Ectodermal cell (in vitro differentiated cells): ENCODE measurements at regions not wholly inside any gene's neighbourhood (a gene's known extent, or its start where the extent isn't known, plus 50 kb on each side); places are given as distances from the start of the nearest gene placed in this dataset.

Source experiments
- H3K27ac ChIP-seq: 2 replicates; pipeline ENCODE4 v1.7.0; 2013; ENCODE audit warnings: mild to moderate bottlenecking, low read depth, low read length; ENCODE audit not compliant: insufficient read depth, poor library complexity, severe bottlenecking
- H3K27me3 ChIP-seq: 2 replicates; pipeline ENCODE4 v1.7.0; 2013; ENCODE audit warnings: mild to moderate bottlenecking, low read length; ENCODE audit not compliant: insufficient read depth, control insufficient read depth, poor library complexity, severe bottlenecking
- H3K36me3 ChIP-seq: one replicate; pipeline ENCODE4 v1.7.0; 2013; ENCODE audit warnings: low read length; ENCODE audit not compliant: control insufficient read depth, insufficient read depth
- H3K4me1 ChIP-seq: one replicate; pipeline ENCODE4 v1.7.0; 2013; ENCODE audit warnings: low read length; ENCODE audit not compliant: control insufficient read depth, insufficient read depth
- H3K4me3 ChIP-seq: 2 replicates; pipeline ENCODE4 v1.7.0; 2013; ENCODE audit warnings: low read depth, low read length, control low read depth; ENCODE audit not compliant: insufficient read depth
- H3K9me3 ChIP-seq: 2 replicates; pipeline ENCODE4 v1.7.0; 2013; ENCODE audit warnings: mild to moderate bottlenecking, low read length, moderate library complexity; ENCODE audit not compliant: control insufficient read depth
- WGBS, 2 experiments: methylation state at CpG; one replicate each; pipeline ENCODE4 v1.1.7; 2013; ENCODE audit warnings: missing lambda C conversion rate in 2 of 2; 5-methylcytosine and 5-hydroxymethylcytosine counted together

GRCh38 chr18:70461323-70462077 is 172.7 kb downstream of the SOCS6 start:
- no peak overlapping the region for H3K4me3 ChIP-seq
- H3K27me3 ChIP-seq, result no peaks in the 10 kb centered on the region
- H3K9me3 ChIP-seq, result no peaks in the 10 kb centered on the region
- H3K36me3 ChIP-seq, result no peaks in the 10 kb centered on the region
- H3K4me1 ChIP-seq, result no peaks in the 10 kb centered on the region
- 90 to 95% methylated on average over 11 of the region's 11 CpGs for WGBS, 2 experiments
- H3K27ac ChIP-seq, result no peak overlapping the region

- H3K27ac ChIP-seq, result no peak overlapping the region
- no peaks in the 10 kb centered on the region for H3K4me1 ChIP-seq
- H3K9me3 ChIP-seq, result no peaks in the 10 kb centered on the region
- no peaks in the 10 kb centered on the region for H3K36me3 ChIP-seq
- WGBS, 2 experiments, result 74 to 76% methylated on average over 5 of the region's 5 CpGs
- no peaks in the 10 kb centered on the region for H3K27me3 ChIP-seq
- H3K4me3 ChIP-seq, result no peak overlapping the region
Observed at GRCh38 chr18:70459731-70460130, 170.9 kb downstream of the SOCS6 start.

DNA sequence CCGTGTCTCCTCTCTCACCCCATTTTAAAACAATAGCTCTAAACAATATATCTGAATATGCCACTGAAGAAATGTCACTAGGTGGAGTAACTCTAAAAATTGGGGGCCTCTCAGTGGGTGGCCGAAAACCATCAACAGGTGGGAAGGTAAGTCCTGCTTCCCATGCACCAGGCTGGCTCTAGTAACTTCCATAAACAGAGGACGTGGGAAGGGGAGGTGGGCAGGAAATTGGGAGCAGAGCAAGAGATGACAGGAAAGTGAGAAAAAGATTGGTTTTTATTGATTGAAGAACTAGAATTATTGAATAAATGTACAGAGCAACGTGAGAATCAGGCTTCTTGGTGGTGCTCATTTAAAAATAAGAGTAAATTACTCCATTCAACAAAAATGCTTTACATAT is 170.4 kb downstream of the SOCS6 start:
- Histone ChIP-seq H3K4me3 (no peak overlapping the region), H3K27me3 (no peaks in the 10 kb centered on the region), H3K27ac (no peak overlapping the region), H3K4me1 (no peaks in the 10 kb centered on the region), H3K9me3 (no peaks in the 10 kb centered on the region), H3K36me3 (no peaks in the 10 kb centered on the region)
- 82 to 89% methylated on average over 3 to 4 of the region's 4 CpGs for WGBS, 2 experiments

GRCh38 chr18:70457788-70458187 is 168.9 kb downstream of the SOCS6 start:
- no peak overlapping the region for H3K27ac ChIP-seq
- H3K4me1 ChIP-seq, result no peaks in the 10 kb centered on the region
- WGBS, 2 experiments, result 94 to 96% methylated on average over 3 of the region's 3 CpGs
- no peaks in the 10 kb centered on the region for H3K27me3 ChIP-seq
- H3K36me3 ChIP-seq, result no peaks in the 10 kb centered on the region
- H3K4me3 ChIP-seq, result no peak overlapping the region
- no peaks in the 10 kb centered on the region for H3K9me3 ChIP-seq

DNA sequence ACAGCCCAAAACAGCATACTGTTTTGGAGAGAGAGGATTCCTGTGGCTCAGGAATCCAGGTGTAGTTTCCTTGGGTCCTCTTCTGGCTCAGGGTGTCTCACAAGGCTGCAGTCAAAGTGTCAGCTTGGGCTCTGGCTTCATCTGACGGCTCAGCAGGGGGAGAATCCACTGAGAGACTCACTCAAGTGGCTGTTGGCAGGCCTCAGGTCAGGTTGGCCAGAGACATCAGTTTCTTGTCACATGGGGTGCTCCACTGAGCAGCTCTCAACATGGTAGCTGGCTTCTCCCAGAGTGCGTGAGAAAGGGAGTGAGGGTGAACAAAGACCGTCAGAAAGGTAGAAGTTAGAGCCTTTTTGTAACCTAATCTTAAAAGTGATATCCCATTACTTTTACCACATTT is 168.4 kb downstream of the SOCS6 start:
- Histone ChIP-seq H3K27ac (no peak overlapping the region), H3K4me1 (no peaks in the 10 kb centered on the region), H3K27me3 (no peaks in the 10 kb centered on the region), H3K9me3 (no peaks in the 10 kb centered on the region), H3K4me3 (no peak overlapping the region), H3K36me3 (no peaks in the 10 kb centered on the region)
- 58 to 62% methylated on average over 3 of the region's 3 CpGs for WGBS, 2 experiments

GRCh38 chr18:70456376-70456775 is 167.5 kb downstream of the SOCS6 start:
- Histone ChIP-seq H3K9me3 (no peaks in the 10 kb centered on the region), H3K4me1 (no peaks in the 10 kb centered on the region), H3K36me3 (no peaks in the 10 kb centered on the region), H3K4me3 (no peak overlapping the region), H3K27ac (no peak overlapping the region), H3K27me3 (no peaks in the 10 kb centered on the region)
- 93% methylated on average over 5 of the region's 6 CpGs for WGBS, 2 experiments

DNA sequence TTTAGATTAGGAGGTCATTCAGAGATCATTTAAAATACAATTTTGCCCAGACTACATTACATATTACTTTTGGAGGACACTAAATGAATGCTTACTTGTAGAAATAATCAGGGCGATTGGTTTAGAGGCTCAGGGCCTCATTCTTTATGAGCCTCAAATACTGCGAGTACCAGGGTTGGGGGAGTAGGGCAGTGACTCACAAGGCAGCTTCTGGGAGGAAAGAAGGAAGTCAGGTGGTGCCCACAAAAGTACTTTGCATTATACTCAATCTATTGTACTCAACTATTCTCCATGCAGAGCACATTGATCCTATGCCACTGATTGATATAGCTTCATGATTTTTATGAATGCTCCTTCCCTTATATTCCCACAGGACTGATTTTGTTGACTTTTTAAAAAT is 166.9 kb downstream of the SOCS6 start:
- WGBS, 2 experiments, result 61 to 65% methylated on average over 2 of the region's 2 CpGs
- no peak overlapping the region for H3K4me3 ChIP-seq
- H3K4me1 ChIP-seq, result no peaks in the 10 kb centered on the region
- no peak overlapping the region for H3K27ac ChIP-seq
- H3K27me3 ChIP-seq, result no peaks in the 10 kb centered on the region
- no peaks in the 10 kb centered on the region for H3K9me3 ChIP-seq
- H3K36me3 ChIP-seq, result no peaks in the 10 kb centered on the region

DNA sequence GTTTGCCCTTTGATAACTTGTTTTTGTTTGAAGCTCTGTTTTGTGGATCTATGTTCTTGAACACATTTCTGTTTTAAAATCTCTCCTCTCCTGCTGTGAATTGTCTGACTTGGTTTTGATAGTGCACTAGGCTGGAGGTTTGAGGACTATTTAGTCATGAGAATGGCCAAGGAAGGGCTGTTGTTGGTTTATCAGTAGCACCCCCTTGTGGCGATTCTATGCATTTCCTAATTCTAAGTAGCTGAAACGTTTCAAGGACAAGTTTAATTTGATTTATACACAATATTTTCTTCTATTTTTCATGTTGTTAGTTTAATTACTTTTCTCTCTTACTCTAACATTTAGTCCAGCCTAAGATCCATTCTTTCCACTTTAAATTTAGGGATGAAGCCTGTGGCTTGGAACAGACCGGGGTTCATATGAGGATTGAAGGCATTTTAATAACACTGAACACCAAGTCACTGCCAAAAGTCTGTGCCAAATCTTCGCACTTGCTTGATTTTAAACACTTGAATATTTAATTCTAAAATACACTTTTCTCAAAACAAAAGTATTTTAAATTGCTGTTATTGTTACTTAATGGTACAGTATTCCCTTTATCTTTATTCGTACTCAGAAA is 166.0 kb downstream of the SOCS6 start:
- H3K36me3 ChIP-seq, result no peaks in the 10 kb centered on the region
- 0 to 47% methylated on average over 1 to 5 of the region's 5 CpGs for WGBS, 2 experiments
- H3K4me1 ChIP-seq, result no peaks in the 10 kb centered on the region
- no peaks in the 10 kb centered on the region for H3K27me3 ChIP-seq
- H3K9me3 ChIP-seq, result no peaks in the 10 kb centered on the region
- no peak overlapping the region for H3K4me3 ChIP-seq
- no peak overlapping the region for H3K27ac ChIP-seq

DNA sequence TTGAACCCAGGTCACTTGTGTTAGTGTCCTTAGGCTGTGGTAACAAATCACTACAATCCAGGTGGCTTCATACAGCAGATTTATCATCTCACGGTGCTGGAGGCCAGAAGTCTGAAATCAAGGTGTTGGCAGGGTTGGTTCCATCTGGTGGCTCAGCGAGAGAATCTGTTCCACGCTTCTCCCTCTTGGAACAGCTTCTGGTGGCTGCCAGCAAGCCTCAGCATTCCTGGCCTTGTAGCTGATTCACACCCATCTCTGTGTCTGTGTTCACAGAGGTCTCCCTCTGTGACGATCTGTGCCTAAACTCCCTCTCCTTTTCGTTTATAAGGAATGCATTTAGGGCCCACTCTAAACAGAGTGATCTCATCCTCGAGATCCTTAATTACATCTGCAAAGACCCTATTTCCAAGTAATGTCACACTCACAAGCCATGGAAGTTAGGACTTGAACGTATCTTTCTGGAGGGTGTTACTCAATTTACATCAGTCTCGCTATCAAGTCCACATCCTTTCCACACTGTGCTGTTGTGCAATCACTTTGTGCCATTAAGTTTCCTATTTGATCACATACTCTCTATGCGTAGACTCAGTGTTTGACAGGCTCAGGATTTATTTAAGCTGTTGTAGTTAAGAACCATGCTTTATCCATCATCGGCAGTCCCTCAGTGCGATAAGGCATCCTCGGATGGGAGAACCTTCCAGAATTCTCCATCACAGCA is 164.4 kb downstream of the SOCS6 start:
- Histone ChIP-seq H3K4me3 (no peak overlapping the region), H3K27me3 (no peaks in the 10 kb centered on the region), H3K27ac (no peak overlapping the region), H3K9me3 (no peaks in the 10 kb centered on the region), H3K36me3 (no peaks in the 10 kb centered on the region), H3K4me1 (no peaks in the 10 kb centered on the region)
- 93% methylated on average over 12 of the region's 12 CpGs for WGBS, 2 experiments

GRCh38 chr18:70452501-70452900 is 163.7 kb downstream of the SOCS6 start:
- no peak overlapping the region for H3K27ac ChIP-seq
- no peaks in the 10 kb centered on the region for H3K4me1 ChIP-seq
- no peaks in the 10 kb centered on the region for H3K27me3 ChIP-seq
- H3K4me3 ChIP-seq, result no peak overlapping the region
- no peaks in the 10 kb centered on the region for H3K36me3 ChIP-seq
- WGBS, 2 experiments, result 88 to 90% methylated on average over 14 of the region's 14 CpGs
- no peaks in the 10 kb centered on the region for H3K9me3 ChIP-seq
